HEK293 (cell line): ENCODE measurements at regions not wholly inside any gene's neighbourhood (a gene's known extent, or its start where the extent isn't known, plus 50 kb on each side); places are given as distances from the start of the nearest gene placed in this dataset.

Source experiments
- CTCF ChIA-PET: fragments of 350-600 bp; formaldehyde crosslinking; extraction: SDS; loops from one replicate; lab custom pipeline; 2021; ENCODE audit warnings: antibody characterized with exemption; lab: Yijun Ruan, JAX
- POLR2A ChIA-PET: fragments of 300-600 bp; formaldehyde crosslinking; extraction: SDS; loops from one replicate; lab custom pipeline; 2020; ENCODE audit warnings: antibody characterized with exemption, inconsistent platforms; lab: Yijun Ruan, JAX
- H3K27ac ChIP-seq: fragments of 200-500 bp; sonication (Bioruptor generic); 2 replicates; pipeline ENCODE4 v1.5.1; 2014; ENCODE audit warnings: low read depth, low read length, control low read depth, inconsistent platforms; ENCODE audit errors: extremely low read depth
- H3K36me3 ChIP-seq, 2 experiments: fragments of 200-500 bp in 1 of 2; sonication (Bioruptor generic) in 1 of 2; 1 replicate in 1 of 2; 2 replicates in 1 of 2; pipeline ENCODE4 v1.5.1; 2014 to 2017; ENCODE audit warnings: inconsistent platforms in 2 of 2, low read length in 2 of 2; ENCODE audit not compliant: control insufficient read depth in 2 of 2, insufficient read depth in 1 of 2
- H3K4me1 ChIP-seq: fragments of 200-500 bp; sonication (Bioruptor generic); 2 replicates; pipeline ENCODE4 v1.5.1; 2014; ENCODE audit warnings: mild to moderate bottlenecking, low read length, inconsistent platforms; ENCODE audit not compliant: control insufficient read depth, insufficient read depth
- H3K4me3 ChIP-seq: 2 replicates; pipeline ENCODE4 v1.5.1; 2011; ENCODE audit warnings: low read depth, mild to moderate bottlenecking, control low read depth, low read length, moderate library complexity
- H3K9me3 ChIP-seq: fragments of 200-500 bp; sonication (Bioruptor generic); 2 replicates; pipeline ENCODE4 v1.5.1; 2014; ENCODE audit warnings: low read depth, low read length, inconsistent platforms; ENCODE audit not compliant: control insufficient read depth, insufficient read depth
- HOXA7 ChIP-seq: sonication (generic); formaldehyde crosslinking; IDR thresholded peaks from 2 replicates; pipeline ENCODE4 v1.8.1; 2022; ENCODE audit warnings: missing genetic modification reagents, borderline replicate concordance
- KLF10 ChIP-seq: fragments of 450-650 bp; IDR thresholded peaks from 2 replicates; pipeline ENCODE4 v1.5.1; 2018; ENCODE audit warnings: missing biosample characterization, mild to moderate bottlenecking, missing genetic modification characterization
- KLF8 ChIP-seq: fragments of 450-650 bp; formaldehyde crosslinking; IDR thresholded peaks from 2 replicates; pipeline ENCODE4 v1.5.1; 2016; ENCODE audit warnings: missing biosample characterization, missing genetic modification characterization
- OVOL3 ChIP-seq: fragments of 450-650 bp; formaldehyde crosslinking; IDR thresholded peaks from 2 replicates; pipeline ENCODE4 v1.5.1; 2016; ENCODE audit warnings: missing biosample characterization, missing genetic modification characterization
- PRDM2 ChIP-seq: fragments of 450-650 bp; formaldehyde crosslinking; IDR thresholded peaks from 2 replicates; pipeline ENCODE4 v1.5.1; 2016; ENCODE audit warnings: missing biosample characterization, missing genetic modification characterization, borderline replicate concordance
- SP7 ChIP-seq: fragments of 450-650 bp; formaldehyde crosslinking; IDR thresholded peaks from 2 replicates; pipeline ENCODE4 v1.5.1; 2016; ENCODE audit warnings: missing biosample characterization, missing genetic modification characterization
- ZBTB17 ChIP-seq: fragments of 450-650 bp; formaldehyde crosslinking; IDR thresholded peaks from 2 replicates; pipeline ENCODE4 v1.5.1; 2016; ENCODE audit warnings: missing biosample characterization, missing genetic modification characterization
- ZFP41 ChIP-seq: fragments of 450-650 bp; formaldehyde crosslinking; IDR thresholded peaks from 2 replicates; pipeline ENCODE4 v1.5.1; 2016; ENCODE audit warnings: missing biosample characterization, missing genetic modification characterization, borderline replicate concordance
- ZFP69B ChIP-seq: fragments of 450-650 bp; formaldehyde crosslinking; IDR thresholded peaks from 2 replicates; pipeline ENCODE4 v1.5.1; 2016; ENCODE audit warnings: missing biosample characterization, missing genetic modification characterization
- ZIC2 ChIP-seq: fragments of 450-650 bp; formaldehyde crosslinking; IDR thresholded peaks from 2 replicates; pipeline ENCODE4 v1.5.1; 2016; ENCODE audit warnings: missing biosample characterization, missing genetic modification characterization
- ZNF184 ChIP-seq: fragments of 450-650 bp; IDR thresholded peaks from 2 replicates; pipeline ENCODE4 v1.5.1; 2018; ENCODE audit warnings: missing biosample characterization, mild to moderate bottlenecking, missing genetic modification characterization
- ZNF223 ChIP-seq: fragments of 450-650 bp; formaldehyde crosslinking; IDR thresholded peaks from 2 replicates; pipeline ENCODE4 v1.5.1; 2016; ENCODE audit warnings: missing biosample characterization, missing genetic modification characterization
- ZNF24 ChIP-seq: fragments of 450-650 bp; formaldehyde crosslinking; IDR thresholded peaks from 2 replicates; pipeline ENCODE4 v1.5.1; 2016; ENCODE audit warnings: missing biosample characterization, missing genetic modification characterization
- ZNF324 ChIP-seq: fragments of 450-650 bp; formaldehyde crosslinking; IDR thresholded peaks from 2 replicates; pipeline ENCODE4 v1.5.1; 2016; ENCODE audit warnings: missing biosample characterization, missing genetic modification characterization
- ZNF350 ChIP-seq: fragments of 450-650 bp; formaldehyde crosslinking; IDR thresholded peaks from 2 replicates; pipeline ENCODE4 v1.5.0; 2017; ENCODE audit warnings: missing biosample characterization, mild to moderate bottlenecking, missing genetic modification characterization
- ZNF48 ChIP-seq: fragments of 450-650 bp; formaldehyde crosslinking; IDR thresholded peaks from 2 replicates; pipeline ENCODE4 v1.5.1; 2016; ENCODE audit warnings: missing biosample characterization, missing genetic modification characterization
- ZNF521 ChIP-seq: fragments of 450-650 bp; formaldehyde crosslinking; IDR thresholded peaks from 2 replicates; pipeline ENCODE4 v1.5.1; 2017; ENCODE audit warnings: missing biosample characterization, mild to moderate bottlenecking, missing genetic modification characterization
- ZNF558 ChIP-seq: fragments of 450-650 bp; formaldehyde crosslinking; IDR thresholded peaks from 2 replicates; pipeline ENCODE4 v1.5.1; 2016; ENCODE audit warnings: missing biosample characterization, missing genetic modification characterization
- ZNF571 ChIP-seq: fragments of 450-650 bp; formaldehyde crosslinking; IDR thresholded peaks from 2 replicates; pipeline ENCODE4 v1.5.0; 2017; ENCODE audit warnings: missing biosample characterization, missing genetic modification characterization
- ZNF660 ChIP-seq: fragments of 450-650 bp; IDR thresholded peaks from 2 replicates; pipeline ENCODE4 v1.5.1; 2018; ENCODE audit warnings: missing biosample characterization, mild to moderate bottlenecking, missing genetic modification characterization
- ZNF776 ChIP-seq: fragments of 450-650 bp; formaldehyde crosslinking; IDR thresholded peaks from 2 replicates; pipeline ENCODE4 v1.5.0; 2017; ENCODE audit warnings: missing biosample characterization, missing genetic modification characterization, borderline replicate concordance
- TF ChIP-seq, protein P1 (sequence below): fragments of 450-650 bp; formaldehyde crosslinking; IDR thresholded peaks from 2 replicates; pipeline ENCODE4 v1.5.1; 2016; ENCODE audit warnings: missing biosample characterization, missing genetic modification characterization
- TF ChIP-seq, protein P2 (sequence below): fragments of 450-650 bp; formaldehyde crosslinking; IDR thresholded peaks from 2 replicates; pipeline ENCODE4 v1.5.1; 2017; ENCODE audit warnings: missing biosample characterization, missing genetic modification characterization

DNA sequence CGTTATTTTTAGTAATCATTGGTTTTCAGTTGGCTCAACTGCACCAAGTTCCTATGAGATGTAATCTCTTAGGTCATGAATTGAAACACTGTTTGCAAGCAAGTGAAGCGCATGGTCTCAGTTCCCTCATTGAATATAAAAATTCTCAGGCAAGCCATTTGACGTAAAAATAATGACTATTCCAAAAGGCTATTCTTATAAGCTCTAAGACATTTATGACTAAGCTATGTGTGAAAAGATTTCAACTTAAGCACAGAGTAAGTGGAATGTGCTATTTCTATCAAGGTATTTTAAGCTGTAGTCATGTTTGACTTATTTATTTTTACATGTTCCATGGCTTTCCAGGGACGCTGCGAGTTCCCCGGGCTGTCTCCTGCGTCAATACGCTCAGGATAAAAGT, 248.5 kb downstream of the THBS2 start (continued):
- TF ChIP-seq, protein P1, sequence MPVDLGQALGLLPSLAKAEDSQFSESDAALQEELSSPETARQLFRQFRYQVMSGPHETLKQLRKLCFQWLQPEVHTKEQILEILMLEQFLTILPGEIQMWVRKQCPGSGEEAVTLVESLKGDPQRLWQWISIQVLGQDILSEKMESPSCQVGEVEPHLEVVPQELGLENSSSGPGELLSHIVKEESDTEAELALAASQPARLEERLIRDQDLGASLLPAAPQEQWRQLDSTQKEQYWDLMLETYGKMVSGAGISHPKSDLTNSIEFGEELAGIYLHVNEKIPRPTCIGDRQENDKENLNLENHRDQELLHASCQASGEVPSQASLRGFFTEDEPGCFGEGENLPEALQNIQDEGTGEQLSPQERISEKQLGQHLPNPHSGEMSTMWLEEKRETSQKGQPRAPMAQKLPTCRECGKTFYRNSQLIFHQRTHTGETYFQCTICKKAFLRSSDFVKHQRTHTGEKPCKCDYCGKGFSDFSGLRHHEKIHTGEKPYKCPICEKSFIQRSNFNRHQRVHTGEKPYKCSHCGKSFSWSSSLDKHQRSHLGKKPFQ (tag by site-specific recombination), result no peak
- no peak for TF ChIP-seq OVOL3 (tag by site-specific recombination)
- no peak for TF ChIP-seq ZNF324 (tag by site-specific recombination)
- no peak for TF ChIP-seq KLF10
- no peak for TF ChIP-seq HOXA7 (CRISPR knock-in tag)
- TF ChIP-seq, all 188 proteins: peak for 0

DNA sequence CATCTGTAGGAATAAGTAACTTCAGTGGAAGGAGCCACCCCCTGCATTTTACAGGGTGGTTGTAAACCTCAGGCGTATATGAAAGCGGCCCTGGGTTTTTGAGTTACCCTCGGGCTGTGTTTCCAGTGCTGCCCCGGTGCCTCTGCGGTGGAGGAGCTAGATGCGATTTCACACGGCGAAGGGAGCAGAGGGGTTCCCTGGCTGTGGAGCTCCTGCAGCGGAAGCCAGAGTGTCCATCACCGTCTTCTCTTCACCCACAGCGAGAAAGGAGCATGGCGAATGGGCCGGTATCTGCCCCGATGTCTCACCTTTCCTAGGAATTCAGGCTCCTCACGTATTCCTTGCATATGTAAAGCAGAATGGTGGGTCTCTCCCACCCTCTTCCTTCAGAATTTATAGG, 253.6 kb downstream of the THBS2 start:
- H3K4me3 ChIP-seq, result no peak overlapping the region
- no peaks in the 10 kb centered on the region for H3K9me3 ChIP-seq
- ChIA-PET POLR2A (no interaction called here), CTCF (no interaction called here)
- H3K4me1 ChIP-seq, result no peaks in the 10 kb centered on the region
- no peaks in the 10 kb centered on the region for H3K36me3 ChIP-seq
- TF ChIP-seq ZFP41 (tag by site-specific recombination) (no peak), ZNF660 (tag by site-specific recombination) (no peak), ZNF24 (tag by site-specific recombination) (no peak), ZNF521 (tag by site-specific recombination) (no peak), ZNF558 (no peak), PRDM2 (no peak), ZFP69B (tag by site-specific recombination) (no peak), SP7 (tag by site-specific recombination) (no peak)
- H3K27ac ChIP-seq, result no peak overlapping the region

- Histone ChIP-seq H3K27ac (no peak overlapping the region), H3K4me1 (no peaks in the 10 kb centered on the region), H3K36me3 (no peaks in the 10 kb centered on the region), H3K9me3 (no peaks in the 10 kb centered on the region), H3K4me3 (no peak overlapping the region)
- TF ChIP-seq ZBTB17 (no peak), KLF8 (tag by site-specific recombination) (no peak), ZNF350 (tag by site-specific recombination) (no peak), ZNF184 (tag by site-specific recombination) (no peak), ZNF776 (tag by site-specific recombination) (no peak), ZIC2 (tag by site-specific recombination) (no peak), ZNF324 (tag by site-specific recombination) (no peak), ZNF223 (tag by site-specific recombination) (no peak), ZNF48 (tag by site-specific recombination) (no peak), ZNF571 (tag by site-specific recombination) (no peak)
- TF ChIP-seq, protein P2, sequence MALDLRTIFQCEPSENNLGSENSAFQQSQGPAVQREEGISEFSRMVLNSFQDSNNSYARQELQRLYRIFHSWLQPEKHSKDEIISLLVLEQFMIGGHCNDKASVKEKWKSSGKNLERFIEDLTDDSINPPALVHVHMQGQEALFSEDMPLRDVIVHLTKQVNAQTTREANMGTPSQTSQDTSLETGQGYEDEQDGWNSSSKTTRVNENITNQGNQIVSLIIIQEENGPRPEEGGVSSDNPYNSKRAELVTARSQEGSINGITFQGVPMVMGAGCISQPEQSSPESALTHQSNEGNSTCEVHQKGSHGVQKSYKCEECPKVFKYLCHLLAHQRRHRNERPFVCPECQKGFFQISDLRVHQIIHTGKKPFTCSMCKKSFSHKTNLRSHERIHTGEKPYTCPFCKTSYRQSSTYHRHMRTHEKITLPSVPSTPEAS (tag by site-specific recombination), result no peak
- ChIA-PET POLR2A (no interaction called here), CTCF (no interaction called here)
Observed at GRCh38 chr6:168999392-168999791, 254.3 kb downstream of the THBS2 start.
